ENCODE measurements at regions not wholly inside any gene's neighbourhood (a gene's known extent, or its start where the extent isn't known, plus 50 kb on each side); places are given as distances from the start of the nearest gene placed in this dataset.
"Not testable (repeated sequence)": the region's sequence is repeated elsewhere in the genome, so short reads cannot be mapped to it uniquely, and the experiment has no call there.

GRCh38 chr11:44361813-44362212 is 51.9 kb upstream of the ALX4 start:
- intact Hi-C loops (cut with DNase I) = no loop called here
- DNase-seq = peak in 1 of 10 donors; percentile 62

- intact Hi-C loops (cut with DNase I) = no loop called here
Measured at GRCh38 chr11:44363116-44363515, 53.2 kb upstream of the ALX4 start.

GRCh38 chr11:44364596-44364995 is 54.7 kb upstream of the ALX4 start:
- intact Hi-C loops (cut with DNase I) = no loop called here
- peak in 1 of 10 donors; percentile 52 for DNase-seq

More at GRCh38 chr11:44363116-44363515, 53.2 kb upstream of the ALX4 start:
- DNase-seq = no peak

- intact Hi-C loops (cut with DNase I) = no loop called here
- peak in 1 of 10 donors; percentile 67 for DNase-seq
Measured at GRCh38 chr11:44365616-44366015, 55.7 kb upstream of the ALX4 start.

- intact Hi-C loops (cut with DNase I) = no loop called here
- DNase-seq = peak in 1 of 10 donors; percentile 9
Measured at GRCh38 chr11:44366026-44366425, 56.1 kb upstream of the ALX4 start.

GRCh38 chr11:44366741-44367140 is 56.8 kb upstream of the ALX4 start:
- intact Hi-C loops (cut with DNase I) = no loop called here
- DNase-seq = no peak

GRCh38 chr11:44367452-44367851 is 57.5 kb upstream of the ALX4 start:
- intact Hi-C loops (cut with DNase I) = no loop called here
- no peak for DNase-seq

- DNase-seq = peak in 1 of 10 donors; percentile 58
Measured at GRCh38 chr11:44368886-44369285, 58.9 kb upstream of the ALX4 start.

GRCh38 chr11:44371042-44371441 is 61.1 kb upstream of the ALX4 start:
- DNase-seq; intact Hi-C loops (cut with DNase I): not testable (repeated sequence)

More at GRCh38 chr11:44368886-44369285, 58.9 kb upstream of the ALX4 start:
- intact Hi-C loops (cut with DNase I) = no loop called here

- DNase-seq = no peak
- intact Hi-C loops (cut with DNase I) = no loop called here
Measured at GRCh38 chr11:44371706-44372105, 61.8 kb upstream of the ALX4 start.

- intact Hi-C loops (cut with DNase I) = no loop called here
- DNase-seq = peak in 1 of 10 donors; percentile 18
Measured at GRCh38 chr11:44372989-44373388, 63.0 kb upstream of the ALX4 start.

GRCh38 chr11:44374001-44374400 is 64.1 kb upstream of the ALX4 start:
- DNase-seq = no peak
- intact Hi-C loops (cut with DNase I) = no loop called here

GRCh38 chr11:44376423-44376822 is 66.5 kb upstream of the ALX4 start:
- no peak for DNase-seq
- intact Hi-C loops (cut with DNase I) = no loop called here

GRCh38 chr11:44377121-44377520 is 67.2 kb upstream of the ALX4 start:
- intact Hi-C loops (cut with DNase I) = no loop called here
- DNase-seq = no peak

- no peak for DNase-seq
- intact Hi-C loops (cut with DNase I) = no loop called here
Measured at GRCh38 chr11:44377914-44378321, 68.0 kb upstream of the ALX4 start.

GRCh38 chr11:44379141-44380008 is 69.4 kb upstream of the ALX4 start:
- intact Hi-C loops (cut with DNase I) = no loop called here
- DNase-seq = no peak

GRCh38 chr11:44380009-44380313 is 70.0 kb upstream of the ALX4 start:
- no peak for DNase-seq
- intact Hi-C loops (cut with DNase I) = no loop called here

GRCh38 chr11:44380820-44381219 is 70.9 kb upstream of the ALX4 start:
- no peak for DNase-seq
- intact Hi-C loops (cut with DNase I) = no loop called here

GRCh38 chr11:44381261-44381660 is 71.3 kb upstream of the ALX4 start:
- intact Hi-C loops (cut with DNase I) = no loop called here

GRCh38 chr11:44382118-44382517 is 72.2 kb upstream of the ALX4 start:
- intact Hi-C loops (cut with DNase I) = no loop called here

More at GRCh38 chr11:44381261-44381660, 71.3 kb upstream of the ALX4 start:
- no peak for DNase-seq

GRCh38 chr11:44382656-44383240 is 72.8 kb upstream of the ALX4 start:
- peak in 1 of 10 donors; percentile 26 for DNase-seq
- intact Hi-C loops (cut with DNase I) = no loop called here

More at GRCh38 chr11:44382118-44382517, 72.2 kb upstream of the ALX4 start:
- DNase-seq = no peak

GRCh38 chr11:44383246-44383645 is 73.3 kb upstream of the ALX4 start:
- intact Hi-C loops (cut with DNase I) = no loop called here
- DNase-seq = peak in 1 of 10 donors; percentile 52
